IMR-90 (cell line): ENCODE measurements at regions not wholly inside any gene's neighbourhood (a gene's known extent, or its start where the extent isn't known, plus 50 kb on each side); places are given as distances from the start of the nearest gene placed in this dataset.

Experiments used
- ATAC-seq: fragments of 200-7000 bp; cut with Tn5 transposase; 2 replicates; pipeline ENCODE4 v1.9.1; 2020; ENCODE audit warnings: low read depth, mild to moderate bottlenecking, moderate library complexity
- BruUV-seq: library from RNA; stranded (reverse); fragments of 400-500 nt; replicated peaks from 2 replicates; lab custom pipeline; 2021; lab: Mats Ljungman, UMichigan
- CTCF ChIA-PET: fragments of 300-600 bp; formaldehyde crosslinking; extraction: SDS; loops from one replicate; lab custom pipeline; 2021; ENCODE audit warnings: antibody characterized with exemption; lab: Yijun Ruan, JAX
- POLR2A ChIA-PET: fragments of 300-600 bp; sonication (Branson Sonifier 250); formaldehyde crosslinking; loops from one replicate; lab custom pipeline; 2022; ENCODE audit warnings: antibody characterized with exemption; ENCODE audit not compliant: unreplicated experiment; lab: Charles Lee
- DNase-seq: peaks from one replicate; pipeline ENCODE4 v3.0.0; 2013
- H2AFZ ChIP-seq: replicated peaks from 2 replicates; pipeline ENCODE3; 2013; ENCODE audit warnings: low read length, mild to moderate bottlenecking; ENCODE audit not compliant: poor library complexity
- H2AK5ac ChIP-seq: 2 replicates; pipeline ENCODE4 v1.6.1; 2013; ENCODE audit warnings: low read depth, low read length, inconsistent platforms
- H2AK9ac ChIP-seq: replicated peaks from 2 replicates; pipeline ENCODE3; 2013; ENCODE audit warnings: mild to moderate bottlenecking, low read depth, low read length, moderate library complexity; ENCODE audit not compliant: poor library complexity
- H2BK120ac ChIP-seq: 2 replicates; pipeline ENCODE4 v1.6.1; 2013; ENCODE audit warnings: low read depth, low read length, inconsistent platforms
- H2BK15ac ChIP-seq: 3 replicates; pipeline ENCODE4 v1.6.1; 2013; ENCODE audit warnings: low read depth, low read length, inconsistent platforms
- H2BK20ac ChIP-seq: 2 replicates; pipeline ENCODE4 v1.6.1; 2013; ENCODE audit warnings: low read depth, mild to moderate bottlenecking, inconsistent platforms, low read length, moderate library complexity
- H2BK5ac ChIP-seq: 2 replicates; pipeline ENCODE4 v1.6.1; 2013; ENCODE audit warnings: mild to moderate bottlenecking, low read depth, low read length, inconsistent platforms; ENCODE audit not compliant: poor library complexity, severe bottlenecking
- H3K14ac ChIP-seq: replicated peaks from 2 replicates; pipeline ENCODE4 v1.6.1; 2013; ENCODE audit warnings: low read depth, low read length, inconsistent platforms
- H3K18ac ChIP-seq: 2 replicates; pipeline ENCODE4 v1.6.1; 2013; ENCODE audit warnings: low read depth, low read length, control low read depth
- H3K23ac ChIP-seq: 2 replicates; pipeline ENCODE4 v1.6.1; 2013; ENCODE audit warnings: low read depth, low read length, inconsistent platforms
- H3K27ac ChIP-seq: 2 replicates; pipeline ENCODE4 v1.5.1; 2013; ENCODE audit warnings: mild to moderate bottlenecking, control low read depth, low read length; ENCODE audit not compliant: insufficient read depth
- H3K27me3 ChIP-seq: 2 replicates; pipeline ENCODE4 v1.6.1; 2013; ENCODE audit warnings: low read length; ENCODE audit not compliant: control insufficient read depth, insufficient read depth
- H3K36me3 ChIP-seq: 2 replicates; pipeline ENCODE4 v1.6.1; 2013; ENCODE audit warnings: low read length, mixed read lengths; ENCODE audit not compliant: control insufficient read depth, insufficient read depth
- H3K4ac ChIP-seq: 2 replicates; pipeline ENCODE4 v1.6.1; 2013; ENCODE audit warnings: low read depth, low read length, inconsistent platforms
- H3K4me1 ChIP-seq: 2 replicates; pipeline ENCODE4 v1.6.1; 2013; ENCODE audit warnings: low read length, mixed read lengths; ENCODE audit not compliant: control insufficient read depth, insufficient read depth
- H3K4me2 ChIP-seq: 2 replicates; pipeline ENCODE4 v1.6.1; 2013; ENCODE audit warnings: low read depth, mild to moderate bottlenecking, control low read depth, low read length, moderate library complexity
- H3K4me3 ChIP-seq: 2 replicates; pipeline ENCODE4 v1.5.1; 2013; ENCODE audit warnings: low read depth, mild to moderate bottlenecking, control low read depth, low read length, moderate library complexity; ENCODE audit not compliant: insufficient read depth
- H3K56ac ChIP-seq: 2 replicates; pipeline ENCODE4 v1.6.1; 2013; ENCODE audit warnings: low read length, inconsistent platforms; ENCODE audit not compliant: insufficient read depth; ENCODE audit errors: extremely low read depth
- H3K79me1 ChIP-seq, 2 experiments: 2 replicates each; pipeline ENCODE4 v1.6.1; 2013; ENCODE audit warnings: low read length in 2 of 2, inconsistent platforms in 1 of 2, low read depth in 1 of 2
- H3K9ac ChIP-seq: 2 replicates; pipeline ENCODE4 v1.6.1; 2013; ENCODE audit warnings: low read depth, low read length, control low read depth
- H3K9me1 ChIP-seq: 2 replicates; pipeline ENCODE4 v1.6.1; 2013; ENCODE audit warnings: low read length, inconsistent platforms; ENCODE audit not compliant: insufficient read depth
- H3K9me3 ChIP-seq: 2 replicates; pipeline ENCODE4 v1.6.1; 2013; ENCODE audit warnings: low read length; ENCODE audit not compliant: control insufficient read depth, insufficient read depth
- H4K20me1 ChIP-seq: 2 replicates; pipeline ENCODE4 v1.6.1; 2013; ENCODE audit warnings: low read length, inconsistent platforms; ENCODE audit not compliant: insufficient read depth
- H4K5ac ChIP-seq: 2 replicates; pipeline ENCODE4 v1.6.1; 2013; ENCODE audit warnings: mild to moderate bottlenecking, low read depth, low read length, control low read depth
- H4K8ac ChIP-seq, 2 experiments: 2 replicates each; pipeline ENCODE4 v1.6.1; 2013; ENCODE audit warnings: low read depth in 2 of 2, low read length in 2 of 2, control low read depth in 1 of 2, inconsistent platforms in 1 of 2
- H4K91ac ChIP-seq: 2 replicates; pipeline ENCODE4 v1.6.1; 2013; ENCODE audit warnings: low read depth, low read length, inconsistent platforms; ENCODE audit not compliant: insufficient read depth
- BHLHE40 ChIP-seq: fragments of 150-350 bp; IDR thresholded peaks from 2 replicates; pipeline ENCODE4 v1.6.1; 2016; ENCODE audit warnings: mild to moderate bottlenecking, low read depth, low read length
- CEBPB ChIP-seq: IDR thresholded peaks from 2 replicates; pipeline ENCODE4 v1.6.1; 2012; ENCODE audit warnings: low read depth, low read length, improper control_type of control experiment
- CHD1 ChIP-seq: IDR thresholded peaks from 2 replicates; pipeline ENCODE4 v1.6.1; 2012; ENCODE audit warnings: low read depth, low read length, improper control_type of control experiment
- FOS ChIP-seq: fragments of 150-350 bp; IDR thresholded peaks from 2 replicates; pipeline ENCODE4 v1.6.1; 2016; ENCODE audit warnings: low read depth, low read length
- MAFK ChIP-seq: IDR thresholded peaks from 2 replicates; pipeline ENCODE4 v1.6.1; 2012; ENCODE audit warnings: low read depth, low read length, improper control_type of control experiment
- MAZ ChIP-seq: IDR thresholded peaks from 2 replicates; pipeline ENCODE4 v1.6.1; 2012; ENCODE audit warnings: low read depth, mild to moderate bottlenecking, low read length, improper control_type of control experiment, moderate library complexity, borderline replicate concordance
- MXI1 ChIP-seq: IDR thresholded peaks from 2 replicates; pipeline ENCODE4 v1.6.1; 2012; ENCODE audit warnings: low read depth, mild to moderate bottlenecking, low read length, moderate library complexity, borderline replicate concordance
- NFE2L2 ChIP-seq: fragments of 150-350 bp; IDR thresholded peaks from 2 replicates; pipeline ENCODE4 v1.6.1; 2016; ENCODE audit warnings: low read depth, mild to moderate bottlenecking, low read length
- POLR2A ChIP-seq: IDR thresholded peaks from 2 replicates; pipeline ENCODE4 v1.6.1; 2012; ENCODE audit warnings: mild to moderate bottlenecking, low read depth, low read length
- RAD21 ChIP-seq: IDR thresholded peaks from 2 replicates; pipeline ENCODE4 v1.6.1; 2012; ENCODE audit warnings: low read length, improper control_type of control experiment
- RCOR1 ChIP-seq: IDR thresholded peaks from 2 replicates; pipeline ENCODE4 v1.6.1; 2012; ENCODE audit warnings: mild to moderate bottlenecking, low read length, improper control_type of control experiment; ENCODE audit not compliant: insufficient replicate concordance
- RFX5 ChIP-seq: IDR thresholded peaks from 2 replicates; pipeline ENCODE4 v1.8.0; 2012; ENCODE audit warnings: low read depth, mild to moderate bottlenecking, low read length, moderate library complexity
- SMC3 ChIP-seq: fragments of 150-350 bp; IDR thresholded peaks from 2 replicates; pipeline ENCODE4 v1.6.1; 2016; ENCODE audit warnings: low read depth, mild to moderate bottlenecking, antibody characterized with exemption, low read length, moderate library complexity
- WGBS, 2 experiments: methylation state at CpG; one replicate each; pipeline versions ENCODE4 v1.1.5 to v1.1.7; 2013; ENCODE audit warnings: missing lambda C conversion rate in 2 of 2; ENCODE audit not compliant: insufficient read length in 1 of 2; ENCODE audit errors: extremely low coverage in 2 of 2; 5-methylcytosine and 5-hydroxymethylcytosine counted together
- dilution Hi-C: fragments of 300-500 bp; cut with HindIII; formaldehyde crosslinking; loops from one replicate; pipeline ENCODE4 v1.14.3; 2018; ENCODE audit warnings: low sequenced_read_pairs; ENCODE audit not compliant: unreplicated experiment
- in situ Hi-C: fragments of 300-500 bp; cut with MboI; formaldehyde crosslinking; loops from 3 replicates; pipeline ENCODE4 v1.14.3; 2019; ENCODE audit warnings: low sequenced_read_pairs, inconsistent platforms, mixed read lengths
- intact Hi-C: fragments of 100-400 bp; cut with micrococcal nuclease; formaldehyde crosslinking; loops from 2 replicates; pipeline ENCODE4 v1.10.0; 2022
- TF ChIP-seq, protein P1 (sequence below): fragments of 150-350 bp; IDR thresholded peaks from 2 replicates; pipeline ENCODE4 v1.6.1; 2016; ENCODE audit warnings: low read depth, mild to moderate bottlenecking, low read length, moderate library complexity, borderline replicate concordance
- TF ChIP-seq, protein P2 (sequence below): conservative IDR thresholded peaks from 2 replicates; pipeline ENCODE4 v1.5.1; 2012; ENCODE audit warnings: mild to moderate bottlenecking, low read depth, low read length, improper control_type of control experiment
- TF ChIP-seq, protein P3 (sequence below): fragments of 150-350 bp; IDR thresholded peaks from 2 replicates; pipeline ENCODE4 v1.6.1; 2017; ENCODE audit warnings: mild to moderate bottlenecking, antibody characterized with exemption, low read length, low read depth

DNA sequence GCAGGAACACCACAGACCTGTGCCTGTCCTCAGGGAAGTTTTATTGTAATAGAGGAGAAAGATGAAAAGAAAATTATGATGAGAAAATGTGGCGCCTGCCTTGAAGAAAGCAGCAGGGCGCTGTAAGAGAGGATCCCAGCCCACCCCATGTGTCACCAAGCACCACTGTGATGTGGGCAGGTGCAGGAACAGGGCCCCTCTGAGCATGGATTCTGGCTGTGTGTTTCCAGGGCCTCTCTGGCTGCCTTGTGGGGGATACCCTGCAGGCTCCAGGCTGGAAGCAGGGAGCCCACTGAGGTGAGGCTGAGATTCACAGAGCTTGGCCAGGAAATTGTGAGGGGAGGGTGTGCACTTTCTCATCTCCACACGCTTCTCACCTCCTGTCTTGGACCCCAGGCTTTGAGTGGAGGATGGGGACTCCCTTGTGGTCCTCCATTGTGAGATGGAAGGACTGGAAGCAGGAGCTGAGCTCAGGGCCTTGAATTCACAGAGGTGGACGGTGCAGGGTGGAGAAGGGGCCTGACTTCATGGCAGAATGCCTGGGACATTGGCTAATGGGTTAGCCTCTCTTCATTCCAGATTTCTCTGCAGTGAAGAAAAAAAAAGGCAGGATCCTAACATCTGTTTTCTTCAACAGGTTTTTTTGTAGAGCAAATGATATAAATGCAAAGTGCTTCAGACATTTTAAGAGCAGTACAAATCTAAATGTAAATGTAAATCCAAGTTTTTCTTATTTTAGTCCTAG is 246.6 kb upstream of the B3GAT1 start:
- Histone ChIP-seq H2AK5ac (no peak overlapping the region), H3K4me2 (no peak overlapping the region), H3K4me3 (no peak overlapping the region), H4K91ac (no peak overlapping the region), H3K27ac (no peak overlapping the region), H3K4ac (no peak overlapping the region), H4K8ac (no peak overlapping the region), H2BK5ac (no peak overlapping the region), H4K5ac (no peak overlapping the region), H2BK15ac (no peak overlapping the region), H3K14ac (no peak overlapping the region), H3K23ac (no peak overlapping the region), H2BK20ac (no peak overlapping the region), H3K79me1 (no peaks in the 10 kb centered on the region), H3K9me3 (peaks cover 39% of the 10 kb centered on the region), H3K27me3 (no peaks in the 10 kb centered on the region), H3K9me1 (no peaks in the 10 kb centered on the region), H4K20me1 (no peaks in the 10 kb centered on the region), H3K4me1 (no peaks in the 10 kb centered on the region), H3K36me3 (no peaks in the 10 kb centered on the region), H3K9ac (no peak overlapping the region), H2AK9ac (no peak overlapping the region), H2AFZ (no peak overlapping the region), H3K56ac (no peak overlapping the region), H2BK120ac (no peak overlapping the region), H3K18ac (no peak overlapping the region)
- CTCF ChIA-PET: no interaction called here
- TF ChIP-seq MAFK (no peak), CEBPB (no peak), SMC3 (no peak), CHD1 (no peak), RAD21 (no peak), MAZ (no peak), RFX5 (no peak), NFE2L2 (no peak), POLR2A (no peak), BHLHE40 (no peak), FOS (no peak), MXI1 (no peak), RCOR1 (no peak)
- TF ChIP-seq, protein P1, sequence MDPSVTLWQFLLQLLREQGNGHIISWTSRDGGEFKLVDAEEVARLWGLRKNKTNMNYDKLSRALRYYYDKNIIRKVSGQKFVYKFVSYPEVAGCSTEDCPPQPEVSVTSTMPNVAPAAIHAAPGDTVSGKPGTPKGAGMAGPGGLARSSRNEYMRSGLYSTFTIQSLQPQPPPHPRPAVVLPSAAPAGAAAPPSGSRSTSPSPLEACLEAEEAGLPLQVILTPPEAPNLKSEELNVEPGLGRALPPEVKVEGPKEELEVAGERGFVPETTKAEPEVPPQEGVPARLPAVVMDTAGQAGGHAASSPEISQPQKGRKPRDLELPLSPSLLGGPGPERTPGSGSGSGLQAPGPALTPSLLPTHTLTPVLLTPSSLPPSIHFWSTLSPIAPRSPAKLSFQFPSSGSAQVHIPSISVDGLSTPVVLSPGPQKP: no peak
- TF ChIP-seq, protein P2, sequence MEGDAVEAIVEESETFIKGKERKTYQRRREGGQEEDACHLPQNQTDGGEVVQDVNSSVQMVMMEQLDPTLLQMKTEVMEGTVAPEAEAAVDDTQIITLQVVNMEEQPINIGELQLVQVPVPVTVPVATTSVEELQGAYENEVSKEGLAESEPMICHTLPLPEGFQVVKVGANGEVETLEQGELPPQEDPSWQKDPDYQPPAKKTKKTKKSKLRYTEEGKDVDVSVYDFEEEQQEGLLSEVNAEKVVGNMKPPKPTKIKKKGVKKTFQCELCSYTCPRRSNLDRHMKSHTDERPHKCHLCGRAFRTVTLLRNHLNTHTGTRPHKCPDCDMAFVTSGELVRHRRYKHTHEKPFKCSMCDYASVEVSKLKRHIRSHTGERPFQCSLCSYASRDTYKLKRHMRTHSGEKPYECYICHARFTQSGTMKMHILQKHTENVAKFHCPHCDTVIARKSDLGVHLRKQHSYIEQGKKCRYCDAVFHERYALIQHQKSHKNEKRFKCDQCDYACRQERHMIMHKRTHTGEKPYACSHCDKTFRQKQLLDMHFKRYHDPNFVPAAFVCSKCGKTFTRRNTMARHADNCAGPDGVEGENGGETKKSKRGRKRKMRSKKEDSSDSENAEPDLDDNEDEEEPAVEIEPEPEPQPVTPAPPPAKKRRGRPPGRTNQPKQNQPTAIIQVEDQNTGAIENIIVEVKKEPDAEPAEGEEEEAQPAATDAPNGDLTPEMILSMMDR: no peak
- TF ChIP-seq, protein P3, sequence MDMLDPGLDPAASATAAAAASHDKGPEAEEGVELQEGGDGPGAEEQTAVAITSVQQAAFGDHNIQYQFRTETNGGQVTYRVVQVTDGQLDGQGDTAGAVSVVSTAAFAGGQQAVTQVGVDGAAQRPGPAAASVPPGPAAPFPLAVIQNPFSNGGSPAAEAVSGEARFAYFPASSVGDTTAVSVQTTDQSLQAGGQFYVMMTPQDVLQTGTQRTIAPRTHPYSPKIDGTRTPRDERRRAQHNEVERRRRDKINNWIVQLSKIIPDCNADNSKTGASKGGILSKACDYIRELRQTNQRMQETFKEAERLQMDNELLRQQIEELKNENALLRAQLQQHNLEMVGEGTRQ: no peak
- dilution Hi-C loops (no loop called here), in situ Hi-C loops (no loop called here), intact Hi-C loops (no loop called here)
- WGBS, 2 experiments: no CpG with 5 or more reads among the region's 4 CpGs
- ATAC-seq: no peak
- POLR2A ChIA-PET: no interaction called here
- no peak for DNase-seq
- no TSS peak for BruUV-seq
